Gastrocnemius medialis (tissue), 4 donors: ENCODE measurements at regions not wholly inside any gene's neighbourhood (a gene's known extent, or its start where the extent isn't known, plus 50 kb on each side); places are given as distances from the start of the nearest gene placed in this dataset.

Experiments used
- CTCF ChIP-seq, 5 experiments: fragments of 450-650 bp in 3 of 5; fragments of 200-600 bp in 2 of 5; sonication (generic) in 2 of 5; IDR thresholded peaks in 4 of 5; conservative IDR thresholded peaks in 1 of 5; 1 replicate in 4 of 5; 2 replicates in 1 of 5; pipeline ENCODE4 v1.5.1; 2016 to 2019; ENCODE audit warnings: antibody characterized with exemption in 5 of 5, mild to moderate bottlenecking in 3 of 5, moderate library complexity in 3 of 5
- POLR2A ChIP-seq, 2 donors: fragments of 450-650 bp; IDR thresholded peaks; one replicate each; pipeline ENCODE4 v1.6.1; 2017; ENCODE audit warnings: antibody characterized with exemption in 2 of 2, mild to moderate bottlenecking in 2 of 2, moderate library complexity in 2 of 2

- no peak for TF ChIP-seq CTCF (IDR thresholded peaks at IDR 0.05 in 4 of 5, conservative IDR thresholded peaks at IDR 0.05 in 1 of 5)
- no peak for TF ChIP-seq POLR2A (IDR thresholded peaks at IDR 0.05)
These were observed 175.9 kb upstream of the BMP4 start for GRCh38 chr14:54132496-54132895.
